GM19395 (cell line): ENCODE measurements at regions not wholly inside any gene's neighbourhood (a gene's known extent, or its start where the extent isn't known, plus 50 kb on each side); places are given as distances from the start of the nearest gene placed in this dataset.

Experiments used
- ATAC-seq: cut with Tn5 transposase; IDR thresholded peaks from one replicate; pipeline ENCODE4 v1.9.1; 2021; ENCODE audit warnings: mild to moderate bottlenecking, moderate library complexity; ENCODE audit not compliant: unreplicated experiment

DNA sequence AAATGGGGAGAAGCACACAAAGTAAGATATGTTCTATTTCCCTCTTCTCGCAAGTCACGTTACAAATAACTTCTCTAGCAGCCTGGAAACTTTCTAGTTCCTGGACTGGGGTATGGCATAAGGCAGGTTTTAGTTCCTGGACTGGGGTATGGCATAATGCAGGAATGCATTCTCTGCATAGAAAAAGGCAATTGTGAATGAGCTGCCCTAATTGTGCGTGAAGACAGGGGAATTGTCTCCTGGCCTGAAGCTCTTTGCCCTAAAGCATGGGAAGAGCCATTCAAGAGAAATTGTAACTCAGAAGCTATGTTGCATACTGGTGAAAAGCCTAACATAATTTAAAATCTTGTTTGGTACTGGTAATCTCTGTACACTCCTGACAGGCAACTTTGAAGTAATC lies 54.3 kb upstream of the CBLB start:
- no peak for ATAC-seq

DNA sequence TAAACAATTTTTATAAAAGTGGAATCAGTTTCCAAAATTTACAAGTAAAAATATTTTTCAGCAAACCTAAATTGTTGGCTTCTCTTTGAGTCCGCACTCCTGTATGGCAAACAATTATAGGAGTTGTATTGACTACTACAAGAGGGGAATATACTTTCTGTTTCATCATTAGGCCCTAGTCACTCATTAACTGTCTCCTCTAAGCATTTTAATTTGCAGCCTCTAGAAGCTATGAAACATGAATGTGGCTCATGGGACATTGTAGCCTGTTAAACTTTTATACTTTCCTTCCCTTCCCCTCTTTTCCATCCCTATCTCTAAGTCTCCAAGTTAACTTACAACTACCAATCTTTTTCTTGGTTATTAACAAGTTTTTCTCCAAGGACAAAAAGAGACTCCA lies 58.9 kb upstream of the CBLB start:
- no peak for ATAC-seq

DNA sequence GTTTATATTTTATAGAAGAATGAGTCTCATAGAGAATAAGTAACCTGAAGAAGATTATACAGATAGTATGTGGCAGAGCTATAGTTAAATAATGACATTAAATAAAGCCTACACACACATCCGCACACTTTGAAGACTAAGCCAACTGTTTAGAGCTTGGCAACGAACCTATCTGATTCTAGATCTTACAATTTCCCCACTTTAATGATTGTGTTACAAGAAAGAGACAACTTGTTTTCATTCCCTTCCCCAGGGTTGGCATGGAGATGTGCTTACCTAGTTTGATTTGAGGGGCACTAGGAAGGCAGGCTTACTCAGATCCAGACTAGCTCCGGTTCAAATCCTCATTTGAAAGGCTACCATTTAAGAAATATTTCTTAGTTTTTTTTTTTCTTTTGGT lies 61.9 kb upstream of the CBLB start:
- ATAC-seq, result no peak

DNA sequence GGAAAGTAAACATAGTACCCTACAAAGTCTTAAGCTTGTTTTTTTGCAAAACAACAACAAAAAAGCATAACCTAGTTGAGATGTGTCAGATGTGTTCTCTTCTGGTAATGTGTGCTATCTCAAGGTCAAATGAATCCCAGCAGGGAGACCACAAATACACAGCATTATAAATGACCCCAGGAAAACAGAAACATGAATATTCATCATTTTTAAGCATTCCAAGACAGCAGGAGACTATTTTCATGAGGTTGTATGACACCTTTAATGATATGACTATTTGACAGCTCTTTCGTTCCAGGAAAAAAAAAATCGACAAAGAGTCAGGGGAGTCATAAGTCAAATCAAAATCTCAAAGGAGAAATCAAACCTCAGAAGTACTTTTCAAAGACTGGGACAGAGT lies 62.7 kb upstream of the CBLB start:
- no peak for ATAC-seq

DNA sequence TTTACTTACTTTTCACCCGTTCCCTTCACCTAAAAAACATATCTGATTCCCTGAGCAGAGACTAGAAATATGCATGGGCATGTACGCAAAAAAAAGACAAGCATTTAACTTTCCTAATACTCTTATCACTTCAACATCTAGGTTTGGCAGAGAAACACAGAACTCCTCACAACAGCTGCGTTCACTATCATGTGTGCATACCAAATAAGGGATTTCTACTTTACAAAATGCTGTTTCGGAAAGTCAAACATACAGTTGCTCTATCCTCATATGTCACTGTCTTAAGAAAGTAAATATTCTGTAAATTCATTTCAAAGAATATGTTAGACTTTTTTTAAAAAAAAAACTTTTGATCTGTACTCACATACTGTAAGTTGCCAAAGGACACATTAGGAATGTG lies 65.1 kb upstream of the CBLB start:
- no peak for ATAC-seq

DNA sequence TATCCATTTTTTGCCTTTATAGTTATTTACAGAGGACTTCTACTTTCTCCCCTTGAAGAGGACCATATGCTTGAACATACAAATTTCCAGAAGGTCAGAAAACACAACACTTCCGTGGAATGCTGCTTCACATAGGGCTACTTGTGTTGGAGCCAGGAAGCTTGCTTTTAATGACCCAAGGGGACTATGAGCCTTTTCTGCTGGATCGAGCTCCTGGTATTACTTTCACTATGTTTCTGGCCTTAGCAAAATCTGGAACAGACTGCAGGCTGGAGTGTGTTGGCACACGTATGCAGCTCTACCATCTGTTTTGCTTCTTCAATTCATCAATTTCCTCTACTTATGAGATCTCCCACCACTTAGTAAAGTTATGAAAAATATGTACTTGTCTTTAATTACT lies 69.3 kb upstream of the CBLB start:
- ATAC-seq, result no peak

DNA sequence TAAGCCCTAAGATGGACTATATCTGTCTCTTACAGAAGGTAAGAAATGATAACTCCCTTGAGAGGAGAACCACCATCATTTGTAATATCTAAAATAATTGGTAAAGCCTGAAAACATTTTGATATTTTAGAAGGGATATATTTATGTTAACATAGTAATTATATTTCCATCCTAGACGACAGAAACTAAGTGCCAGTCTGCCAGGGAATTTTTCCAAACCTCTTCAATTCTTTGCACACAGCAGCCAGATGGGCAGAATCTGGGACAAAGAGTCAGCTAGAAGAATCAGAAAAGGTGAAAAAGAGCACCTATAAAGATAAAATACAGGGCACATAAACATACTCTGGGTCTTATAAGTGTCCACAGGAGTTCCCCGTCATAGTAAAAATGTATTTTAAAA lies 70.0 kb upstream of the CBLB start:
- no peak for ATAC-seq

DNA sequence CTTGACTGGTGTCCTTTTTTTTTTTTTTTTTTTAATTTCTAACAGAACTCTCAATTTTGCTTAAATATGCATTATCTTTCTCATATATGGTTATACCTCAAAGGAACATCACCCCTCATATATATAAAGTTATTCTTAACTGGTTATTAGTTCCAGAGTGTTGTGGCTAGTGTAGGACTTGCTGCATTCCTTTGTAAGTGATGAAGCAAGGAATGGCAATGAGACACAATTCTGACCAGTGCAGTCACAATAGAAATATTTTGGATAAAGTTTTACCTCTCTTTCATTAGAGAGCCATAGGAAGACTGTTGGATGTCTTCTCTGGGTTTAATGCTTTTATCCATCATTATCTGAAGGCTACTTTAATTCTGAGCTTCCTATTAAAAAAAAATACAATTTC lies 75.5 kb upstream of the CBLB start:
- no peak for ATAC-seq

DNA sequence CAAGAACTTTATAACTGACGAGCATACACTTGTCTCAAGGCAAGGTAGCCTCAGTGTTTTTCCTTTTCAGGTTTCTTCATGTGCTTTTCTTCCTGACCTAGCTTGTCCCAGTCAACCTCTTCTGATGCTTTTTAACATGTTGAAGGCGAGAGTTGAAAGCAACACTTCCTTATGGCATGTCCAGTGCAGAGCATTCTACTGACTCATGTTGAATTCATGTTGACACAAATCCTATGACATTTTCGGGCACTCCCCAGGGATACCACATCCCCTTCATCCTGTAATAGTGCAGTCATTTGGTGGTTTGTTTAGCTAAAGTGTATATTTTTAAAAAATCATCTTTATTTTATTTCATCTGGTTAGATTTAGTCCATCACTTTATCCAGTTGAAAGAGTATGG lies 75.9 kb upstream of the CBLB start:
- ATAC-seq, result no peak

DNA sequence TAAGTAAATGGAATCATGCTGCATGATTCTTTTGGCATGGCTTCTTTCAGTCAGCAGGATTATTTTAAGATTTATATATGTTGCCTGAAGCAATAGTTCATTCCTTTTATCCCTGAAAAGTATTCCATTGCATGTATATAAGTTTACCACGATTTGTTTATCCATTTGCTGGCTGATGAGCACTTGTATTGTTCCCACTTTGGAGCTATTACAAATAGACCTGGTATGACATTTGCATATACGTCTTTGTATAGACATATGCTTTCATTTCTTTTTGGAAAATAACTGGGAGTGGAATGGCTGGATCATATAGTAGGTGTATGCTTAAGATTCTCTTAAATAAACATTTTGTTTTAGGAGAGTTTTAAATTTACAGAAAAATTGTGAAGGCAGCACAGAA lies 79.3 kb upstream of the CBLB start:
- no peak for ATAC-seq

DNA sequence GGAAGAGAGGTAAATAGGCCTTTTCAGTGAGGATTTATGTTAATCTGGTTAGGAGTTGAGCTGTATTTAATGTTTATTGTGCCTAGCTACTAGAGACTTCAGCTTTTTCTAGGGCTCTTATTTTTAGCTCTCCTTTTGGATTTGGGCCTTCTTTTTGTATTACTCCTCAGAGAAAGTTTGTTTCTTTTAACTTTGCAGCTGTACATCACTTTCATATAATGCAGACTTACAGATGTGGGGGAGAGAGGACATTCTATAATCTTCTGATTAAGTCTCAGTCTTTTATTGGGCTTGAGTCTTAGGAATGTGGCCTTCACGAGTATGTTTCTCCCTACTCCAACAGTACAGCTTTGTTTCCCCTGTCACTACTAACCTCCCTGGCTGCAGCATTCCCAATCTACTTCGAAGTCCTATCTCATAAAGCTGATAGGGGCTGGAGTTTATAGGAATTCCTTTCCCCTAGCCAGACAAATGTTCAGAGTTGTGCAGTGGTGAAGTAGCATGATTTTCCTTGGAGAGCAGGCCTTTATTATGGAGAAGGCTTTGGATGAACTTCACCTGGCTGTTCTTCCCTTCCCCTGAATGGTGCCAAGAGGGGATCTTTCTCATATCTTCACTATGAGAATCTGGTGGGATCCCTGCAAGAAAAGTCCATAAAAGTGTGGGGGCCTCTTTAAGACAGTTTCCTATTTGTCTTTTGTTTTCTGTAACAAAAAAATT lies 82.2 kb upstream of the CBLB start:
- ATAC-seq, result no peak

DNA sequence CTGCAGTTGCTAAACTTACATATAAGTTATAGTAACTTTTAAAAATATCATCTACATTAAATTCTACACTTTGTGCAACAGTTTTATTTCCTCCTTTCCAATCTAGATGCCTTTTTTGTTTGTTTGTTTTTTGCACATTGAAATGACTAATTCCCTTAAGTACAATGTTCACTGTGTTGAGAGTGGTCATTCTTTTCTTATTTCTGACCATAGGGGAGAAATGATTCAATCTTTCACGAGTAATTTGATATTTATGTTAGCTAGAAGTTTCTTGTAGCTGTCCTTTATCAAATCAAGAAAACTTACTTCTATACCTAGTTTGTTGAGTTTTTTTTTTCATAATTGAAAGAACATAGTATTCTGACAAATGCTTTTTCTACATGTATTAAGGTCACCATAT lies 85.0 kb upstream of the CBLB start:
- ATAC-seq, result no peak

DNA sequence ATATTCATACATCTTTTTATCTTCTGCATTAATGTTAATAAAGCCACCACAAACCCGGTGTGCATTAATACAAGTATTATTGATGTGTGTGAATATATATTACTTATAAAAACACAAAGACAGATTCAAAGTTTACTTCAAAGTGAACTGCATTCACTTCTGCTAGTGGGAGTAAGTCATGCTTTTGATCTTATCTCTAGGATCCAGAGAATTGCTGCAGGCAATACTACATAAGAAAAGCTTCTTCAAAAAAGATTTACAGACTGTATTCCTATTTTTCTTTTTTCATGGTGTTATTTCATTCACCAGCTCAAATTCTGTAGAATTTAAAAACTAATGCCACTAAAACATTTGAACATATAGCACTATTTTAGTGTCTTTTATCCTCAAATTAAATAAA lies 87.5 kb upstream of the CBLB start:
- ATAC-seq, result no peak

DNA sequence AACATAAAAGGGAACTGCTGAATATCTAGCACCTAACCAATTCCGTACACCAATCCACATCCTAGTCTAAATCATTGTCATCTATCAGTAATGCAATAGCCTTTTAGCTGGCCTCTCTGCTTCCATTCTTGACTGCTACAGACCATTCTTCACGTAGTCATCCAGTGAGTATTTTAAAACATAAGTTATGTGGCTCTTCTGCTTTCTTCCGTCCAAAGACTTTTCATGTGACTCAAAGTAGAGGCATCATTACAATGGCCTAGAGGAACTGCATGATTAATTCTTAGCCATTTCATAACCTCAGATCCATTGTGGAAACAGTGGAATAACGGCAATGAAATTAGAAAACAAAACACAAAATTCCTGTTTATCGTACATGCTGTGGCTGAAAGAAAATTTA lies 88.9 kb upstream of the CBLB start:
- ATAC-seq, result no peak

DNA sequence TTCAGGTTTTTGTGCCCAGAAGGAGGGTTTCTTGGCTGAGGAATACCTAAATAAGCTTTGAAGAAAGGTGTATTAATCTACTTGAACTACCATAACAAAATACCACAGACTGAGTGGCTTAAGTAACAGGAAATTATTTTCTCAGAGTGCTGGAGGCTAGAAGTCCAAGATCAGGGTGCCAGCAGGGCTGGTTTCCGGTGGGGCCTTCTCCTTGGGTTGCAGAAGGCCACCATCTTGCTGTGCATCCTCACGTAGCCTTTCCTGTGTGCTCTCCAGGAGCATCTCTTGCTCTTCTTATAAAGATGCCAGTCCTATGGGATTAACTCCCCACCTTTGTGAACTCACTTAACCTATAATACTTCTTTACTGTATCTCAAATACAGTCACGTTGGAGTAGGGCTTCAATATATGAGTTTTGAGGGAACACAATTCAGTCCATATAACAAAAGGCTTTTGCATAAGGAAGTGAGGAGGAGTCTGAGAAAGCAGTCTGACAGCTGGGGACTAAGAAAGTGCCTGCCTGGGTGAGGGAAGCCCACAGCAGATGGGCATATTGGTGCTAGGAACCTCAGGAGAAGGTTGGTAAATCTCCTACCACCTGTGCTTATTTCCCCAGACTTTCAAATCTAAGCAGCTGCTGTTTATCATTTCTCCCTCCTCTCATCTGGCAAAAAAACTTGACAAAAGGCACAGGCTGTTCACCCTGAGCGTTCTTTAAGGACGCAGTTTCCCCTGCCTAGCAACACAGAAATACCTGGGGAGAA lies 89.6 kb upstream of the CBLB start:
- no peak for ATAC-seq

DNA sequence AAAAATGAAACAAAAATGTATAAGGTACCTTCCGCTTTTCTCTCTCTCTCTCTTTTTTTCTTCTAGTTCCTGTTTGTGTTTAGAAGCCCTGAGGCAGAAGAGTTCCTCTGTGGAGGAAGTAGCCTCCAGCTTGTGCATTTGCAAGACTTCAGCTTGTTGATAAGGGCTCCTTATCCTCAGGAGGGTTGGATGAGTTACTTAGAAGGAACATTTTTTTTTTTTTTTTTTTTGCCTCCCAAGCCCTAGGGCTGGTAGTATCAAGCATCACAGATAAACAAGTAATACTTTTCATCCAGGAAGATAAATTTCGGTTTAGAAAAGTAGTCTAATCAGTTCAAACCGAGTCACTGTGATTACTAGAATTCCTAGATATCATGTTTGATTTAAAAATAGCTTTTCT lies 91.0 kb upstream of the CBLB start:
- no peak for ATAC-seq

DNA sequence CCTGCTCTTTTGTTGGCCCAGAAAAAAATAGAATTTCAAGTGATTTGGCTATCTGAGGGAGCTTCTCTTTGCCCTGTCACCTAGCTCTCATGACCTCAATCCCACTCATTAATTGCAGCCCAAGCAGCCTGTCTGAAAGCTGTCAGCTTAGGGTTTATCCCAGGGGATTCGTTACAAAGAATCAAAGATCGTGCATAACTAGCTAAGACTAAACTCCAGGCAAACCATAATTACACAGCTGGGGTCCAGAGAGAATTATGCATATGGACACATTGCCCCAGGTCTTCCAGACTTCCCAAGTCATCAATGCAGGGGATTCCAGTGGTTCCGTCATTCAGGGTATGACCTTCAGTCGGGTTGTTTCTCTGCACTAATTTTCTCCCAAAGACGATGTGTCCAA lies 91.6 kb upstream of the CBLB start:
- no peak for ATAC-seq

DNA sequence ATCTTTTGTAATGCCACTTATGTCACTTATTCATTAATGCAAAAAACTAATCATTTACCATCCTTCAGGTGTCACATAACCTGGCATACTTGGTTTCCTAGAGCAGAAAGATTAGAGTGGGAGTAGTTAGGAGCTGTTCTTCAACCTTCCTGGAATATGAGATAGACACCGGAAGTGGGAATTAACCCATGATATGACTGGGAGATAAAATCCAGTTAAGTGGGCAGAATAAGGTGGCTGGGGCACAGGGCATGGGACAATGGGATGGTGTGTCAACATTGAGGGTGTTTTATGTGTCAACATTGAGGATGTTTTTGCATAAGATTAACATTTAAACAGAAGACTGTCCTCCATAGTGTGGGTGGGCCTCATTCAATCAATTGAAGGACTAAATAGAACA lies 94.3 kb upstream of the CBLB start:
- ATAC-seq, result no peak

DNA sequence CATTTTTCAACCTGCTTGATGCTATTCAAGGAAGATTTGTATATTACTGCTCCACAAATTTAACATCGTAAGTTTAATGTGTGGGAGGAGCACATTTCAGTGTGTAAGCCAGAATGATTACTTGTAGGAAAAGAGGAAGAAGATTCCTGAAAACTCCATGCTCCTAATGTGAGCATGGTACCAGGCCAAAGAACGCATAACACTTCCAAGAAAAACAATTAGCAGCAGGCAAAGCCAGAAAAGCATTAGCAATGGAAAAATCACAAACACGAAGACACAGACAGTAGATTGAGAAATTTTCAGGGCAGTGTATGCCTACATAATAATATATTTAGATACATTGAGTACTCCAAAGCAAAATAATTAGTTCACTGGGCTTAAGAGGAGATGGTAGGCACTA lies 96.6 kb upstream of the CBLB start:
- ATAC-seq, result no peak

DNA sequence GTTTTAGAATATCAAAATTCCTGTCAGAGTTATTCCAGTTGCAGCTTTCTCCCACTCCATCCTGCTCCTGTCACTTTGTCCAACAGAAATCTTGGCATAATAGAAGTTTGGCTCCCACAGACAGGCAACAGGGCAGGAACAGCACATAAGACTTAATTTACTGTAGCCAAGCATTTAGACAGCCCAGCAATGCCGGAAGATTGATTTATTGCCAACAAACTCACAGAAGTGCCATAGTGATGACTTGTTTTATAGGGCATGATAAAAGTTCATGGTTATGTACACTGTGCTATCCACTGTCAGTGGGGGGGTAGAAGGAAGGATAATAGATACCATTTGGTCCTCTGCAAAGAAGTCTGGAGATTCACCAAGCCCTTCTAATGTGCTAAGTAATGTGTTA lies 98.3 kb upstream of the CBLB start:
- ATAC-seq, result no peak

DNA sequence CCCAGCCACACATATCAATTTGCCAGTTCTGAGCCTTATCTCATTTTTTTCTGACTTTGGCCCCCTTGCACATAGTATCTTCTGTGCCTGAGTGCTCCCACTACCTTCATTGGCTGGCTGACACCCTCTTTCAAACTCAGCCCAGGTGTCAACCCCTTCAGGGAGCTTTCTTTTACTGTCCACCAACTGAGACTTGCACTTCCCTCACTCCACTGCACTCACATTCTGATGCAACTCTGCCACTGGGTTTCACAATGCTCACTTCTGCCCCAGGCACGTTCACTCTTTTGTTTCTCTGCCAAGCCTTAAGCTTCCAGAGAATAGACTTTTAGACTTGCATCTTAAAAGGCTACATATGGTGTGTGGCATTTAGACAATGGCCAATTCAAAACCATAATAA lies 101.5 kb upstream of the CBLB start:
- ATAC-seq, result no peak

DNA sequence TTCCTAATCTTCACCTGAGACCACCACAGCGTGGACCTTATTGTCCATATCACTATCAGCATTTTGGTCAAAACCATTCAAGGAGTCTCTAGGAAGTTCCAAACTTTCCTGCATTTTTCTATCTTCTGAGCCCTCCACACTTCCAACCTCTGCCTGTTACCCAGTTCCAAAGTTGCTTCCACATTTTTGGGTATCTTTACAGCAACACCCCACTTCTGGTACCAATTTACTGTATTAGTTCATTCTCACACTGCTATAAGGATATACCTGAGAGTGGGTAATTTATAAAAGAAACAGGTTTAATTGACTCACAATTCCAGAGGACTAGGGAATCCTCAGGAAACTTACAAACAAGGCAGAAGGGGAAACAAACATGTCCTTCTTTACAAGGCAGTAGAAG lies 103.3 kb upstream of the CBLB start:
- no peak for ATAC-seq

DNA sequence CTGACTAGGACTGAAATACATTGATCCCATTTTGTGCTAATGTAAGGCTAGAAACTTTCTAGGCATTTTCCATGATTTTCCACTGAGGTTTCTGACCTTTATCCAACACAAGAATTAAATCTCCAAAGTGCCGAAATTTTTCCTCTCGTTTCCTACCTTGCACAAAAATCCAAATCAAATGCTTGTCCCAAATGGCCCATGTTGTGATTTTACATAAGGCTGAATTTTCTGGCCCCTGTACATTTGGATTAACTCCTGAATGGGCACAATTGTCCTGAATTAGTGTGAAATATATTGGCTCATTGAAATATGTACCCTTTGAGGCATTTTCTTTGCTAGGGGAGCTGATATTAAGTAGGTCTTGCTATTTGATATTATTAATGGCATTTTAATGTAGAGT lies 105.6 kb upstream of the CBLB start:
- no peak for ATAC-seq
